SK-N-SH (cell line): ENCODE measurements at regions not wholly inside any gene's neighbourhood (a gene's known extent, or its start where the extent isn't known, plus 50 kb on each side); places are given as distances from the start of the nearest gene placed in this dataset.

ENCODE experiments used
- CTCF ChIA-PET: fragments of 300-600, 350-600 bp; formaldehyde crosslinking; extraction: SDS; loops from one replicate; lab custom pipeline; 2021; lab: Yijun Ruan, JAX
- POLR2A ChIA-PET: fragments of 350-600 bp; sonication (Branson Sonifier 250); formaldehyde crosslinking; extraction: SDS; loops from one replicate; lab custom pipeline; 2020; ENCODE audit warnings: antibody characterized with exemption, inconsistent platforms; lab: Yijun Ruan, JAX
- DNase-seq: peaks from one replicate; pipeline ENCODE4 v3.0.0; 2012
- H2AFZ ChIP-seq: fragments of 200-600 bp; sonication (generic); 2 replicates; pipeline ENCODE4 v1.8.1; 2016; ENCODE audit warnings: antibody characterized with exemption, mild to moderate bottlenecking, low read depth
- H3F3A ChIP-seq: fragments of 200-600 bp; sonication (generic); replicated peaks from 2 replicates; pipeline ENCODE3; 2016; ENCODE audit warnings: antibody characterized with exemption, mild to moderate bottlenecking; ENCODE audit not compliant: insufficient read depth
- H3K27ac ChIP-seq, 2 experiments: fragments of 200-500 bp in 1 of 2; fragments of 200-600 bp in 1 of 2; sonication (Bioruptor generic) in 1 of 2; sonication (generic), shearing (Covaris generic) in 1 of 2; 2 replicates each; pipeline versions ENCODE4 v1.5.1 to v1.6.1; 2014 to 2016; ENCODE audit warnings: low read depth in 2 of 2, inconsistent platforms in 1 of 2, low read length in 1 of 2, mild to moderate bottlenecking in 1 of 2, mixed read lengths in 1 of 2
- H3K27me3 ChIP-seq: fragments of 200-600 bp; sonication (generic), shearing (Covaris generic); 2 replicates; pipeline ENCODE4 v1.6.1; 2016; ENCODE audit warnings: mixed run types; ENCODE audit not compliant: insufficient read depth
- H3K36me3 ChIP-seq, 2 experiments: fragments of 200-500 bp in 1 of 2; fragments of 200-600 bp in 1 of 2; sonication (Bioruptor generic) in 1 of 2; sonication (generic) in 1 of 2; replicated peaks in 1 of 2; 2 replicates each; pipeline versions ENCODE3 to v1.5.1; 2014 to 2016; ENCODE audit warnings: low read length in 1 of 2, mild to moderate bottlenecking in 1 of 2; ENCODE audit not compliant: insufficient read depth in 2 of 2, control insufficient read depth in 1 of 2
- H3K4me1 ChIP-seq, 2 experiments: fragments of 200-500 bp in 1 of 2; fragments of 200-600 bp in 1 of 2; sonication (Bioruptor generic) in 1 of 2; sonication (generic), shearing (Covaris generic) in 1 of 2; 2 replicates each; pipeline versions ENCODE4 v1.5.1 to v1.6.1; 2014 to 2016; ENCODE audit warnings: low read depth in 1 of 2, low read length in 1 of 2, mixed run types in 1 of 2; ENCODE audit not compliant: insufficient read depth in 2 of 2, control insufficient read depth in 1 of 2
- H3K4me2 ChIP-seq: fragments of 200-600 bp; sonication (generic), shearing (Covaris generic); 2 replicates; pipeline ENCODE4 v1.6.1; 2017; ENCODE audit warnings: mixed run types
- H3K4me3 ChIP-seq, 2 experiments: fragments of 200-500 bp in 1 of 2; fragments of 200-600 bp in 1 of 2; sonication (Bioruptor generic) in 1 of 2; sonication (generic), shearing (Covaris generic) in 1 of 2; 2 replicates each; pipeline versions ENCODE4 v1.5.1 to v1.8.1; 2014 to 2016; ENCODE audit warnings: low read depth in 2 of 2, inconsistent platforms in 1 of 2, low read length in 1 of 2, mild to moderate bottlenecking in 1 of 2, mixed read lengths in 1 of 2, moderate library complexity in 1 of 2
- H3K79me2 ChIP-seq: fragments of 200-600 bp; sonication (generic); 2 replicates; pipeline ENCODE4 v1.8.1; 2017; ENCODE audit warnings: mild to moderate bottlenecking; ENCODE audit not compliant: insufficient read depth
- H3K9ac ChIP-seq: fragments of 200-600 bp; sonication (generic); 2 replicates; pipeline ENCODE4 v1.6.1; 2017; ENCODE audit warnings: mixed run types
- H3K9me2 ChIP-seq: fragments of 200-600 bp; sonication (generic); 2 replicates; pipeline ENCODE4 v1.6.1; 2017; ENCODE audit warnings: mixed run types
- H3K9me3 ChIP-seq: fragments of 200-600 bp; sonication (generic); 2 replicates; pipeline ENCODE4 v1.6.1; 2017; ENCODE audit warnings: mixed run types, mild to moderate bottlenecking, moderate library complexity
- H4K20me1 ChIP-seq: fragments of 200-600 bp; sonication (generic); 2 replicates; pipeline ENCODE4 v1.6.1; 2017; ENCODE audit warnings: mild to moderate bottlenecking, mixed run types; ENCODE audit not compliant: insufficient read depth
- CHD2 ChIP-seq: fragments of 150-350 bp; IDR thresholded peaks from 2 replicates; pipeline ENCODE4 v1.6.1; 2018; ENCODE audit warnings: low read length; ENCODE audit not compliant: partially characterized antibody
- EZH2phosphoT487 ChIP-seq: fragments of 200-600 bp; sonication (generic); IDR thresholded peaks from 2 replicates; pipeline ENCODE4 v1.6.1; 2017; ENCODE audit warnings: low read depth, mixed run types, mild to moderate bottlenecking, antibody characterized with exemption, moderate library complexity, borderline replicate concordance
- FOSL2 ChIP-seq: IDR thresholded peaks from 2 replicates; pipeline ENCODE4 v1.4.0; 2012; ENCODE audit warnings: low read depth, mild to moderate bottlenecking, moderate library complexity, borderline replicate concordance
- FOXJ3 ChIP-seq: sonication (generic); formaldehyde crosslinking; IDR thresholded peaks from 2 replicates; pipeline ENCODE4 v1.5.1; 2020; ENCODE audit warnings: mild to moderate bottlenecking, missing genetic modification reagents
- FOXM1 ChIP-seq: IDR thresholded peaks from 2 replicates; pipeline ENCODE4 v1.4.0; 2012; ENCODE audit warnings: low read depth, mild to moderate bottlenecking
- GABPA ChIP-seq: IDR thresholded peaks from 2 replicates; pipeline ENCODE4 v1.4.0; 2012; ENCODE audit warnings: low read depth, mild to moderate bottlenecking
- JUND ChIP-seq: IDR thresholded peaks from 2 replicates; pipeline ENCODE4 v1.4.0; 2012
- MEF2A ChIP-seq: IDR thresholded peaks from 2 replicates; pipeline ENCODE4 v1.4.0; 2012; ENCODE audit warnings: low read depth, borderline replicate concordance
- MXI1 ChIP-seq: IDR thresholded peaks from 2 replicates; pipeline ENCODE4 v1.6.1; 2012; ENCODE audit warnings: mild to moderate bottlenecking, low read depth, low read length, improper control_type of control experiment
- NFIC ChIP-seq: IDR thresholded peaks from 2 replicates; pipeline ENCODE4 v1.4.0; 2012; ENCODE audit warnings: borderline replicate concordance
- POLR2AphosphoS5 ChIP-seq: IDR thresholded peaks from 2 replicates; pipeline ENCODE4 v1.6.1; 2012; ENCODE audit warnings: low read depth, low read length
- RAD21 ChIP-seq: IDR thresholded peaks from 2 replicates; pipeline ENCODE4 v1.6.1; 2012; ENCODE audit warnings: mild to moderate bottlenecking, low read length
- RCOR1 ChIP-seq: fragments of 150-350 bp; IDR thresholded peaks from 2 replicates; pipeline ENCODE4 v1.6.1; 2017; ENCODE audit warnings: antibody characterized with exemption, low read length
- TAF1 ChIP-seq: IDR thresholded peaks from 2 replicates; pipeline ENCODE4 v1.6.1; 2012; ENCODE audit warnings: low read depth, mild to moderate bottlenecking, low read length, moderate library complexity, borderline replicate concordance
- YY1 ChIP-seq: IDR thresholded peaks from 2 replicates; pipeline ENCODE4 v1.4.0; 2012; ENCODE audit warnings: low read depth, mild to moderate bottlenecking
- WGBS: methylation state at CpG from one replicate; pipeline ENCODE4 v1.1.6; 2017; ENCODE audit warnings: low lambda C conversion rate; 5-methylcytosine and 5-hydroxymethylcytosine counted together
- TF ChIP-seq, protein P1 (sequence below): fragments of 150-350 bp; IDR thresholded peaks from 2 replicates; pipeline ENCODE4 v1.6.1; 2016; ENCODE audit warnings: mild to moderate bottlenecking, low read depth, low read length
- TF ChIP-seq, protein P2 (sequence below): fragments of 200-600 bp; sonication (generic); IDR thresholded peaks from 2 replicates; pipeline ENCODE4 v1.6.1; 2017; ENCODE audit warnings: antibody characterized with exemption, mild to moderate bottlenecking, moderate library complexity
- TF ChIP-seq, protein P3 (sequence below): IDR thresholded peaks from 2 replicates; pipeline ENCODE4 v1.4.0; 2012; ENCODE audit warnings: low read depth
- TF ChIP-seq, protein P4 (sequence below): fragments of 150-350 bp; IDR thresholded peaks from 2 replicates; pipeline ENCODE4 v1.6.1; 2017; ENCODE audit warnings: antibody characterized with exemption, low read length, low read depth, borderline replicate concordance
- TF ChIP-seq, protein P5 (sequence below): IDR thresholded peaks from 2 replicates; pipeline ENCODE4 v1.6.1; 2012; ENCODE audit warnings: mild to moderate bottlenecking, low read depth, low read length, moderate library complexity

DNA sequence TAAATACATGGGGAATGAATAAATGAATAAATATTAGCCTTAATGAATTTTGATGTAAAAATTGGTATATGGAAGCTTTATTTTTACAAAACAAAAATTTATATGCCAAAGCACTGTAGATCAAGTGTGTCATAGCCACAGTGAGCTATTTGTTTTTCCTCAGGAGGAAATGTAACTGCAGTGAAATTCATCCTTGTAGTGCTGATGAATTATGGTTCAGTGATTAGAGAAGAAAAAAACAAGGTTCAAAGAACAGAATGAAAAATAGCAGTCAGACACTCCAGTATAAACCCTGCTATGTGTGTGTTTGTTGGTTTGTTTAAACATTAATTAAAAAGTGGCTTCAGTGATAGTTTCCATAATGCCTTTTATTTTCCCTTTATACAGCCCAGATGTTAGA, 228.0 kb upstream of the GPR149 start:
- Histone ChIP-seq H3K4me3 (no peak overlapping the region), H3K9me3 (no peaks in the 10 kb centered on the region), H3F3A (no peaks in the 10 kb centered on the region), H3K27me3 (no peaks in the 10 kb centered on the region), H3K79me2 (no peaks in the 10 kb centered on the region), H3K36me3 (no peaks in the 10 kb centered on the region), H3K4me2 (no peak overlapping the region), H3K9ac (no peak overlapping the region), H3K27ac (no peak overlapping the region), H3K9me2 (no peaks in the 10 kb centered on the region), H3K4me1 (no peaks in the 10 kb centered on the region), H4K20me1 (no peaks in the 10 kb centered on the region), H2AFZ (no peak overlapping the region)
- DNase-seq: no peak
- TF ChIP-seq RAD21 (no peak), GABPA (no peak), CHD2 (no peak), FOXM1 (no peak), FOSL2 (no peak), EZH2phosphoT487 (no peak)
- TF ChIP-seq, protein P1, sequence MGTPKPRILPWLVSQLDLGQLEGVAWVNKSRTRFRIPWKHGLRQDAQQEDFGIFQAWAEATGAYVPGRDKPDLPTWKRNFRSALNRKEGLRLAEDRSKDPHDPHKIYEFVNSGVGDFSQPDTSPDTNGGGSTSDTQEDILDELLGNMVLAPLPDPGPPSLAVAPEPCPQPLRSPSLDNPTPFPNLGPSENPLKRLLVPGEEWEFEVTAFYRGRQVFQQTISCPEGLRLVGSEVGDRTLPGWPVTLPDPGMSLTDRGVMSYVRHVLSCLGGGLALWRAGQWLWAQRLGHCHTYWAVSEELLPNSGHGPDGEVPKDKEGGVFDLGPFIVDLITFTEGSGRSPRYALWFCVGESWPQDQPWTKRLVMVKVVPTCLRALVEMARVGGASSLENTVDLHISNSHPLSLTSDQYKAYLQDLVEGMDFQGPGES: no peak
- TF ChIP-seq, protein P2, sequence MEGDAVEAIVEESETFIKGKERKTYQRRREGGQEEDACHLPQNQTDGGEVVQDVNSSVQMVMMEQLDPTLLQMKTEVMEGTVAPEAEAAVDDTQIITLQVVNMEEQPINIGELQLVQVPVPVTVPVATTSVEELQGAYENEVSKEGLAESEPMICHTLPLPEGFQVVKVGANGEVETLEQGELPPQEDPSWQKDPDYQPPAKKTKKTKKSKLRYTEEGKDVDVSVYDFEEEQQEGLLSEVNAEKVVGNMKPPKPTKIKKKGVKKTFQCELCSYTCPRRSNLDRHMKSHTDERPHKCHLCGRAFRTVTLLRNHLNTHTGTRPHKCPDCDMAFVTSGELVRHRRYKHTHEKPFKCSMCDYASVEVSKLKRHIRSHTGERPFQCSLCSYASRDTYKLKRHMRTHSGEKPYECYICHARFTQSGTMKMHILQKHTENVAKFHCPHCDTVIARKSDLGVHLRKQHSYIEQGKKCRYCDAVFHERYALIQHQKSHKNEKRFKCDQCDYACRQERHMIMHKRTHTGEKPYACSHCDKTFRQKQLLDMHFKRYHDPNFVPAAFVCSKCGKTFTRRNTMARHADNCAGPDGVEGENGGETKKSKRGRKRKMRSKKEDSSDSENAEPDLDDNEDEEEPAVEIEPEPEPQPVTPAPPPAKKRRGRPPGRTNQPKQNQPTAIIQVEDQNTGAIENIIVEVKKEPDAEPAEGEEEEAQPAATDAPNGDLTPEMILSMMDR: no peak
- TF ChIP-seq, protein P3, sequence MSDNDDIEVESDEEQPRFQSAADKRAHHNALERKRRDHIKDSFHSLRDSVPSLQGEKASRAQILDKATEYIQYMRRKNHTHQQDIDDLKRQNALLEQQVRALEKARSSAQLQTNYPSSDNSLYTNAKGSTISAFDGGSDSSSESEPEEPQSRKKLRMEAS: no peak
- POLR2A ChIA-PET: no interaction called here
- CTCF ChIA-PET: interaction anchor here (0.7 kb wide), 1 partner anchor 67 kb away, joined by 3 read pairs; no protein-coding TSS in a partner anchor

DNA sequence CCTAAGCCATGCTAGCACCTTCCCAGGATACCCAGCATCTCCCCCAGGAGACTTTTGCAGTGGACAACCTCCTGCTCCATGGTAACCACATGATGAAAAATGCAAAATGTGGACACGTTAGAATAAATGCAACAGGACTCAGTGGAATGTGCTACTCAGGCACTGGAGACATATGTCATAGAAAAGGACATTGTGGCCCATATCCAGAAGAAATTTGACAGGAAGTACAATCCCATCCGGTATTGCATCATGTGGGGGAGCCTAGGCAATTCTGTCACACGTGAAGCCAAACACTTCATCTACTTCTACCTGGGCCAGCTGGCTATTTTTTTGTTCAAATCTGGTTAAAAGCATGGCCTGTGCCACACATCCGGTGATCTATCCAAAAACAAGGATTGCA, 227.2 kb upstream of the GPR149 start:
- no peak overlapping the region for H2AFZ ChIP-seq
- H3K27me3 ChIP-seq: no peaks in the 10 kb centered on the region
- no peak overlapping the region for H3K9ac ChIP-seq
- no peak overlapping the region for H3K27ac ChIP-seq
- H3F3A ChIP-seq: no peaks in the 10 kb centered on the region
- H3K9me2 ChIP-seq: no peaks in the 10 kb centered on the region
- H3K4me3 ChIP-seq: no peak overlapping the region
- no peak overlapping the region for H3K4me2 ChIP-seq
- WGBS: 5% methylated on average over 4 of the region's 4 CpGs
- no peaks in the 10 kb centered on the region for H3K9me3 ChIP-seq
- CTCF ChIA-PET: interaction anchor here (0.7 kb wide), 1 partner anchor 66 kb away, joined by 3 read pairs; no protein-coding TSS in a partner anchor
- POLR2A ChIA-PET: no interaction called here
- DNase-seq: no peak
- no peaks in the 10 kb centered on the region for H3K4me1 ChIP-seq
- H3K36me3 ChIP-seq: no peaks in the 10 kb centered on the region
- no peaks in the 10 kb centered on the region for H3K79me2 ChIP-seq
- no peaks in the 10 kb centered on the region for H4K20me1 ChIP-seq
- TF ChIP-seq RCOR1 (no peak), YY1 (no peak), FOXM1 (no peak), MXI1 (no peak), FOXJ3 (CRISPR knock-in tag) (no peak), NFIC (no peak), POLR2AphosphoS5 (no peak), TAF1 (no peak), MEF2A (no peak), JUND (no peak), EZH2phosphoT487 (no peak)
- TF ChIP-seq, protein P4, sequence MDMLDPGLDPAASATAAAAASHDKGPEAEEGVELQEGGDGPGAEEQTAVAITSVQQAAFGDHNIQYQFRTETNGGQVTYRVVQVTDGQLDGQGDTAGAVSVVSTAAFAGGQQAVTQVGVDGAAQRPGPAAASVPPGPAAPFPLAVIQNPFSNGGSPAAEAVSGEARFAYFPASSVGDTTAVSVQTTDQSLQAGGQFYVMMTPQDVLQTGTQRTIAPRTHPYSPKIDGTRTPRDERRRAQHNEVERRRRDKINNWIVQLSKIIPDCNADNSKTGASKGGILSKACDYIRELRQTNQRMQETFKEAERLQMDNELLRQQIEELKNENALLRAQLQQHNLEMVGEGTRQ: no peak
- TF ChIP-seq, protein P1: no peak
- TF ChIP-seq, protein P5, sequence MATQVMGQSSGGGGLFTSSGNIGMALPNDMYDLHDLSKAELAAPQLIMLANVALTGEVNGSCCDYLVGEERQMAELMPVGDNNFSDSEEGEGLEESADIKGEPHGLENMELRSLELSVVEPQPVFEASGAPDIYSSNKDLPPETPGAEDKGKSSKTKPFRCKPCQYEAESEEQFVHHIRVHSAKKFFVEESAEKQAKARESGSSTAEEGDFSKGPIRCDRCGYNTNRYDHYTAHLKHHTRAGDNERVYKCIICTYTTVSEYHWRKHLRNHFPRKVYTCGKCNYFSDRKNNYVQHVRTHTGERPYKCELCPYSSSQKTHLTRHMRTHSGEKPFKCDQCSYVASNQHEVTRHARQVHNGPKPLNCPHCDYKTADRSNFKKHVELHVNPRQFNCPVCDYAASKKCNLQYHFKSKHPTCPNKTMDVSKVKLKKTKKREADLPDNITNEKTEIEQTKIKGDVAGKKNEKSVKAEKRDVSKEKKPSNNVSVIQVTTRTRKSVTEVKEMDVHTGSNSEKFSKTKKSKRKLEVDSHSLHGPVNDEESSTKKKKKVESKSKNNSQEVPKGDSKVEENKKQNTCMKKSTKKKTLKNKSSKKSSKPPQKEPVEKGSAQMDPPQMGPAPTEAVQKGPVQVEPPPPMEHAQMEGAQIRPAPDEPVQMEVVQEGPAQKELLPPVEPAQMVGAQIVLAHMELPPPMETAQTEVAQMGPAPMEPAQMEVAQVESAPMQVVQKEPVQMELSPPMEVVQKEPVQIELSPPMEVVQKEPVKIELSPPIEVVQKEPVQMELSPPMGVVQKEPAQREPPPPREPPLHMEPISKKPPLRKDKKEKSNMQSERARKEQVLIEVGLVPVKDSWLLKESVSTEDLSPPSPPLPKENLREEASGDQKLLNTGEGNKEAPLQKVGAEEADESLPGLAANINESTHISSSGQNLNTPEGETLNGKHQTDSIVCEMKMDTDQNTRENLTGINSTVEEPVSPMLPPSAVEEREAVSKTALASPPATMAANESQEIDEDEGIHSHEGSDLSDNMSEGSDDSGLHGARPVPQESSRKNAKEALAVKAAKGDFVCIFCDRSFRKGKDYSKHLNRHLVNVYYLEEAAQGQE: no peak
